SKM-1 (cell line): ENCODE measurements at regions not wholly inside any gene's neighbourhood (a gene's known extent, or its start where the extent isn't known, plus 50 kb on each side); places are given as distances from the start of the nearest gene placed in this dataset.

Experiments used
- DNase-seq: peaks from one replicate; lab custom pipeline; 2025; ENCODE audit not compliant: unreplicated experiment; lab: John Stamatoyannopoulos, UW

DNA sequence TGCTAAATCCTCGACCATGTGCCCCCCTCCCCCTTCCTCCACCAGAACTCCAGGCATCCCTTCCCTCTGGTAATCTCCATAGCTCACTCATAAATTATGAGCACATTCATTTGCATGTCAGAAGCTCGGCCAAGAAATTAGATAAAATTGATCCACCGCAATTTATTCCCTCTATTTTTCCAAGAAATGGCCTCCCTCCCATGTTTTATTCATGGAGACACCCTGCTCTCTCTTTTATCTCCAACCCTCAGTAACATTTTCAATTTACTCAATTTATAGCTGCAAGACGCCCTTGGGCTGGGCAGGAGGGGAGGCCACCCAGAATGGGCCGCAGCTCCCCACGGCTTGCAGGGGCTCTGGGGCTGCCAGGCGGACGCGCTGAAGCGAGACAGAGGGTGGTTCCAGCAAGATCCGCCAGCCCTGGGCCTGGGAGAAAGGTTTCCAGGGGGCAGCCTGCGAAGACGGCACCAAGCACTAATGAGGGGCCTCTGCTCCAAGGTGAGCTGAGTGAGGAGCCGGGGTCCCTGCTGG, 54.7 kb upstream of the ZNF423 start:
- DNase-seq: no peak

DNA sequence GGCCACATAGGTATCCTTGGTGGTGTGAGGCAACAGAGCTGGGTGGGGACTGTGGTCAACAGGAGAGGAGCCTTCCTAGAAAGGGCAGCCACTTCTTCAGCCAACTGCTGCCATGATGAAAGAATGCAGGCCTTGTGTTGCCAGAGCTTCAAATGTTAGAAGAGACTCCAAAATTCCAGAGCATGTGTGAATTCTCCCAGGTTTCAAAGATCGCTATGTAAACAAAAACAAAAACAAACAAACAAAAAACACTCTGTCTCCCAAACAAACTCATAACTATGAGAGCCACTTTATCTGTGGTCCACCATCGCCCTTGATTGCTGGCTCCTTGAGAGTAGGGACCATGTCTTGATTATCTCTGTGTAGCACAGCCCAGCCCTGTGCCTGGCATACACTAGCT, 55.5 kb upstream of the ZNF423 start:
- no peak for DNase-seq

GRCh38 chr16:49912721-49913120, 56.8 kb upstream of the ZNF423 start:
- DNase-seq: no peak

DNA sequence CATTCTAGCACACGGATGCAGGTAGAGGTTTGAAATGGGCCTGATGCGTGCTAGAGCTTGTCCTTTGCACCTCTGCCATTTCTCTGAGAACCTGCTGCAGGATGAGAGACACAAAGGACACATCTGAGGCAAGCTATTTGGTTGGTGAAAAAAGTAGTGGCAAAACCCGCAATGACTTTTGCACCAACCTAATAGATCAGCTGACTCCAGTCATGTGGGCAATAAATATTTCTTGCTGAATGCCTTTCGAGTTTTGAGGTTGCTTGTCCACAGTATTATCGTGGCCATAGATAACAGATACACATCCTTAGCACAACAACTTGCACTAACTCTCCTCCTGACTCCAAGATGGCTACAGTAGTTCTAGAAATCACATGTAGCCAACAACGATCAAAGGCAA, 57.8 kb upstream of the ZNF423 start:
- DNase-seq: no peak

DNA sequence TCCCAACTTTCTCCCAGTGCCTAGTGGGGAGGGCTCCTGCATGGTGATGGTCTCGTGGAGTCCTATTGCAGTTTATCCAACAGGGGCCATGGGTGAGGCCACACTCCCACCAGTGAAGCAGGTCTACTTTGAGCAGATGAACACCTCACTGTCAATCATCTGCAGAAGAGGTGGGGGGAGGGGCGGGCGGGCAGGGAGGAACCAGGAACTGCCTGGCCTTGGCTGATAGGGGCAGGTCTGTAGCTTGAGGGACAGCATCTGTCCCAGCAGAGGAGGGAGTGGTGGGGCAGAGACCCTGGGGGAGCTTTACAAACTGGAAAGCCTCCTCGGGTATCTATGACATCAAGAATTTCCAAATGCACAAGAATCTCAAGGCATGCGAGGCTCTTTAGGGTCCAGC, 58.7 kb upstream of the ZNF423 start:
- DNase-seq: no peak

- DNase-seq: no peak
Observed at GRCh38 chr16:49918257-49918656, 62.3 kb upstream of the ZNF423 start.

GRCh38 chr16:49919327-49919726, 63.4 kb upstream of the ZNF423 start:
- no peak for DNase-seq

DNA sequence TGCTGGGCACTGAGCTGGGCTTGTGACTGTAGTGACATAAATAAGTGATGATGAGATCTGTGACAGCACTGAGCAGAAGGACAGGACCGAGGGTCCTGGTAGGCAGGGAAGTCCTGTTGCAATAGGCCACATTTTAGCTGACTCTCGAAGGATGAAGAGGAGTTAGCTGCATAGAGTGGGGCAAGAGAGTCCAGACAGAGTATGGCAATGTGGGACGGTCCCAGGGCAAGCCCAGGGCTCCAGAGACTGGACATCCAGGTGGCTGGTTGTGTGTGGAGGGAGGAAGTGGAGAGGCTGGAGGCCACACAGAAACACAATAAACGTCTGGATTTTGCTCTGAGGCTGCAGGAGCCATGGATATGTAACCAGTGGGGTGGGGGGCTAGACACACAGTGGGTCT, 64.5 kb upstream of the ZNF423 start:
- no peak for DNase-seq

- no peak for DNase-seq
Observed at GRCh38 chr16:49921106-49921505, 65.2 kb upstream of the ZNF423 start.

DNA sequence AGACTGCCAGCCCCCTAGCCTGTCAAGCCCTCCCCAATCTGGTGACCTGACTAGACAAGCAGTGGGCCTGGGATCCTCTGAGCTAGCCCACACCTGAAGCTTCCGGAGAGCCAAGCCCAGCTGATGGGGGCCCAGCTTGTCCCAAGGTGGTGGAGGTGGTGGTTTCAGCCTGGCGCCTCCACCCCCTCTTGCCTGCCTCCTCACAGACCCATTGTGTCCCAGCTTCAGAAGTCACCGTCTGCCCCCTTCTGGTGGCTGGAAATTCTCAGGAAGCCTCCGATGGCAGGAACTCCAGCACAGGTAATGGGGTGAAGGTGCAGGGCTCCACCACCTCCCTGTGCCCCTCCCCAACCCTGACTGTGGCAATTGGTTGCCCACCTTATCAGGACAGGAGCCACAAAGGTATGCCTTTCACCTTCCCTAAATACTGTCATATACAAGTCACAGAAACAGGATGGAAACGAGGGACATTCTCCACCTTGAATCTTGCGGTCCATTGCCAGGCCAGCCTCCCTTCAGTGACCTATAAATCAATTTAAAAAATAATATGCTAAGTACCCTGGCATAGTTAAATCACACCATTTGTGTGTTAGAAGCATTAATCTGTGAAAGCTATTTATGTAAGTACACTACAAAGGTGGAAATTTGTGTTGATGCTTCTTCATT, 66.0 kb upstream of the ZNF423 start:
- peak; percentile 2 for DNase-seq

DNA sequence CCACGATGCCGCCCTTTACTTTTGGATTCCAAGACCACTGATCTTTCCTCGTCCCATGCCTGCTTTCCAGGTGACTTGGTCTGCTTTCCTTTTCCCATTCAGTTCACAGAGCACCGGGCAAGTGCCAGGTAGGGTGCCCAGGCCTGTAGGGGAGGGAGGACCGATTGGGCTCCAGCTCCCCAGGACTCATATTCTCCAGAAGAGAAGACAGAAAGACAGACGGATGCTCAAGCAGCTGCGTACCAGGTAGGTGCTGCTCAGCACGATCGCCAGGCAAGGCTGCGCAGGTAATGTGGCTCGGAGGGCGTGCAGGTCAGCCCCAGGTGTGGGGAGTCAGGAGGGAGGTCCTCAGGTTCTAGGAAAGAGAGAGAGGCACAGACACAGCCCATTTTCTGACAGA, 67.5 kb upstream of the ZNF423 start:
- DNase-seq: no peak

DNA sequence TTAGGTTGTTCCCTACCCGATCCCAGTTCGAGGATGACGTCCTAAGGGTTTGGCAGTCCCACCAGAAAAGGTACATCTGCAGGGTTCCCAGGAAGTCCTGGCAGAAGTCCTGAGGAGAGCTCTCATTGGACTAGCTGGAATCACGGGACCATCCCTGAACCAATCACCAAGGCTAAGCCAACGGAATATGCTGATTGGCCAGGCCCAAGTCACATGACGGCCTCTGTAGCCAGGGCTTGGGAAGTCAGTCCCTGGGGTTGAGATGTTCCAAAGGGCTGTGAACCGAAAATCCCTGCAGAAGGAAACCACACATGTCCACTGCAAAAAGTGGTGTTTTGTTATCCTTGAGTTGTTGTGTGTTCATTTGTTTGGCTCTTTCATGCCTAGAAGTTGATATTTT, 68.2 kb upstream of the ZNF423 start:
- DNase-seq: no peak

DNA sequence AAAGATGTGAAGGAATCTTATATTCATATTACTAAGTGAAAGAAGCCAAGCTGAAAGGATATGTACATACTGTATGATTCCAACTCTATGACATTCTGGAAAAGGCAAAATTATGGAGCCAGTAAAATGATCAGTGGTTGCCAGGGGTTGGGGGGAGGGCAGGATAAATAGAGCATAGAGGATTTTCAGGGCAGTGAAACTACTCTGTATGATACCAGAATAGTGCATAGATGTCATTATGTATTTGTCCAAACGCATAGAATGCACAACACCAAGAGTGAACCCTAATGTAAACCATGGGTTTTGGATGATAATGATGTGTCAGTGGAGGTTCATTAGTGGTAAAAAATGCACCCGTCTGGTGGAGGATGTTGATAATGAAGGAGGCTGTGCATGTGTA, 71.0 kb upstream of the ZNF423 start:
- no peak for DNase-seq

DNA sequence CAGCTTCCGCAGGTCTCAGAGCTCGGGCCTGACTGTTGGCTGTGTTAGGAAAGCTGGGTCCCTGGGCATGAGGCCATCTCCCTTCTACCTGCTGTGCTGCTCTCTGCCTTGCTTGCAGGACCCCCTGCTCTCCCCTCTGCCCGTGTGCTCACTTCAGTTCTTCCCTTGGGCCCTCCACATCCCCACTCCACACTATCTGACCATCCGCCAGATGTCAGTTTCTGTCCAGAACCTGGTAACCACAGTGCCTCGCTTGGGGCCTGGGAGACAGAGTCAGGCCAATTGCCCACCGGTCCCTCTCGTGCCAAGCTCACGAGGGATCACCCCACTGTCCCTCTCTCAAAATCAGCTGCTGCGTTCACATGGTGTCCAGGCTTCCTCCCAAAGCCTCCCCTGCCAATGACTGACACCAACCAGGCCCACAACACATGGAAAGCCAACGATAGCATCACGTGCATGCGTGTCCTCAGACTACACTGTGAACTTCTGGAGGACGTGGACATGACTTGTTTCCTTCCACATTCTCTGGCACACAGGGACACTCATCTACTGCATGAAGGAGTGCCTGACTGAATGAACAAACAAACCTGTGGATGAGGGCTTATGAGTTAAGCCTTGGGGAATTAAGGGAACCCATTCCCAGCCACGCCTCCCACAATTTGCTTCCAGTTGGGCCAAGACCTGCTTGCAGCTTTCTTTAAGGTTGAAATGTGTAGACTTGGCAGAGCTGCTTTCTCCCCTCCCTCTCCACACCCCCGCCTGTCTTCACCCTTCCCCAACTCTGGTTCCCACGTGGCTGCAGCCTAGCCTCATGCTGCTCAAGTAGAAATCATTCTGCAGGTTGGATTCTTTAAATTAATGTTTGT, 72.5 kb upstream of the ZNF423 start:
- DNase-seq: no peak

GRCh38 chr16:49929626-49930025, 73.7 kb upstream of the ZNF423 start:
- DNase-seq: no peak

- no peak for DNase-seq
Observed at GRCh38 chr16:49930841-49931240, 74.9 kb upstream of the ZNF423 start.

DNA sequence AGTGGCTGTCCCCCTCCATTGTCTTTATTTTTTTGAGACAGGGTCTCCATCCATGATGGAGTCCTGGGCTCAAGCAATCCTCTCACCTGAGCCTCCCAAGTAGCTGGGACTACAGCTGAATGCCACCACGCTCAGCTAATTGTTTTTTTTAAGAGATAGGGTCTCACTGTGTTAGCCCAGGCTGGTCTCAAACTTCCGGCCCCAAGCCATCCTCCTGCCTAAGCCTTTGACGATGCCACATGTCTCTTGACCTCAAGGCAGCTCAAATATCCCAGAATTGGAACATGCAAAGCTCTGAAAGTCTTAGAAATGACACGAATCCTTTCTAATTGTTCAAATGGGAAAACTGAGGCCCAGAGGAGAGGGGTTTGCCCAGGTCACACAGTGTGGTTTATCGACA, 75.4 kb upstream of the ZNF423 start:
- DNase-seq: no peak

DNA sequence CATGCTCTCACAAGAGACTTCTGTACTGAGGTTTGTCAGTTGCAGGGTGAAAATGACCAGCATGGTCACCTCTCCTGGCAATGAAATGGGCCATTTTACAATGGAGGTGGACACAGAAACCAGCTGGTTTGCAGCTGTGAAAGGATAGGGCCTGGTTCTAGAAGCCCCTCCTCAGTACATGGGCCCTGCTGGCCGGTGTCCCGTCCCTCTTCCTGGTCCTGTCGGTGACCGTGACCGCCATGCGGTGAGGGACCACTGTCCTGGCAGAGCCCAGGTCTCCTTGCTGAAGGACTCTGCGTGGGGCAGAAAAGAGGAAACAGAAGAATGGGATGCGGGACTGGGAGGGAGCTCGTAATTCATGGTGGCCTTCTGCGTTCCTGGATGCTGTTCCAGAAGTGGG, 76.0 kb upstream of the ZNF423 start:
- DNase-seq: no peak

- no peak for DNase-seq
Observed at GRCh38 chr16:49932434-49932833, 76.5 kb upstream of the ZNF423 start.

DNA sequence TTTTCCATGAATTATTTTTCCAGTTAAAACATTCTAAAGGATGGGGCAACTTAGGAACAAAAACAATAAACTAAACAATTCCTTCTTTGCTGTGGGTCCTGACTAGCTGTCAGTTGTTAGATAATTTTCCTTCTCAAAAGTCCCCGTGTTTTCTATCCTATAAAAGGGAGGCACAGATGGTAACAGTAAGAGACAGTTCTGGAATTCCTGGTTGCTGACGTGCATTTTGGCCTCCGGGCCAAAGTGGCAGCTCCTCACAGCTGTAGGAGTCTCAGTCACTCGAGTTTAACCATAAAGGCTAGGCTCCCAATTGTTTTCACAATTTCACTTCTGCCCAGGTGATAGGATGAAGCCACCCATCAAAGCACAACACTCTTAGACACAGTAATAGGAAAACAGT, 77.0 kb upstream of the ZNF423 start:
- DNase-seq: no peak

DNA sequence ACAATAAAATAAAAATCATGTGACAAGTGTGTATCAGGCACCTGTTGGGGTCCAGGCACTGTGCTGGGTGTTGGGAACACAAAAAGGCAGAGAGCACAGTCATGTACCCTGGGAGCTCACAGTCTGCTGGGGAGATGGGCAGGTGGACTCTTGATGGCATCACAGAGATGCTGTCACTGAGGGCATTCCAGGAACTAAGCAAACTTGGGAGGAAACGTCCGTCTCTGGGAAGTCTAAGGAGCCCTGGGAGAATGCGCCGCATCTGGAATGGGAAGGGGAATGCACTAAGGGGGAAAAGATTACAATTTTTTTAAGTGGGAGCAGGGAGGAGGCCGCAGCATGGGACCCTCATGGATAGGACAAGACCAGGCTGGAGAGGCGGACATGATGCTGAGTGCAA, 80.9 kb upstream of the ZNF423 start:
- no peak for DNase-seq

GRCh38 chr16:49937886-49938285, 82.0 kb upstream of the ZNF423 start:
- DNase-seq: no peak
